ENCODE measurements at regions not wholly inside any gene's neighbourhood (a gene's known extent, or its start where the extent isn't known, plus 50 kb on each side); places are given as distances from the start of the nearest gene placed in this dataset.
"Not testable (repeated sequence)": the region's sequence is repeated elsewhere in the genome, so short reads cannot be mapped to it uniquely, and the experiment has no call there.

DNA sequence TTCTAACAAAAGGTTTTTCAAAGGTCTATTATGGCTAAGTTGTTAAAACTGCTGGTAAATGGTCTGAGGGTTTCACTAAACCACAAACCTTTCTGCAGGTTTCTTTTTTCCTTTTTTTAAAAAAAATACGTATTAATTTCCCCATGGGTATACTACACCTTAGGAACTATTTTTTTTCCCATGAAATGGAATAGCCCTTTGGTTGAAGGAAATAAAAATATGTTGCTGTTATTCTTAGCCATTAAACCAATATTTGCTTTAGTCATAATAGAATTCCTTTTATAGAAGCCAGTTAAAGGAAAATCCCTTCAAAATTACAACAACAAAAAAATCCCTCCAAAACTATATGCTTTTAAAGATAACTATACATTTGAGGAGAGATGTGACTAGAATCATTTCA lies 1303.3 kb downstream of the ROBO2 start:
- intact Hi-C loops (cut with micrococcal nuclease) (no loop called here), dilution Hi-C loops (cut with MboI; ENCODE audit: extremely low pct_ligation_motif_present, low sequenced_read_pairs) (no loop called here)
- no peak for FAIRE-seq
- Histone ChIP-seq H3K79me2 (ENCODE audit: control insufficient read depth, insufficient read depth, low read length) (no peaks in the 10 kb centered on the region), H3K27ac (ENCODE audit: insufficient read depth, low read depth, low read length) (no peak overlapping the region), H3K27me3 (ENCODE audit: control insufficient read depth in 2 of 2, insufficient read depth in 2 of 2, low read length in 2 of 2) (no peaks in the 10 kb centered on the region), H3K36me3 (ENCODE audit: control insufficient read depth in 2 of 2, extremely low read depth in 1 of 2, insufficient read depth in 2 of 2, low read length in 2 of 2) (no peaks in the 10 kb centered on the region), H2AFZ (ENCODE audit: low read depth, low read length) (no peak overlapping the region), H4K20me1 (replicated peaks; ENCODE audit: control insufficient read depth, extremely low read depth, insufficient read depth, low read length) (no peaks in the 10 kb centered on the region), H3K9me1 (replicated peaks; ENCODE audit: control insufficient read depth, extremely low read depth, insufficient read depth, low read length) (no peaks in the 10 kb centered on the region), H3K4me3 (replicated peaks in 1 of 3; ENCODE audit: insufficient read depth in 1 of 3, low read depth in 1 of 3, low read length in 3 of 3) (no peak overlapping the region), H3K9me3 (replicated peaks; ENCODE audit: control insufficient read depth, insufficient read depth, low read length) (no peaks in the 10 kb centered on the region), H3K4me2 (ENCODE audit: insufficient read depth, low read length) (no peak overlapping the region), H3K9ac (replicated peaks; ENCODE audit: extremely low read depth, insufficient read depth, low read length) (no peak overlapping the region), H3K4me1 (ENCODE audit: control insufficient read depth, extremely low read depth, insufficient read depth, low read length) (no peaks in the 10 kb centered on the region)
- ChIA-PET CTCF (no interaction called here), POLR2A (no interaction called here)
- TF ChIP-seq EZH2 (IDR thresholded peaks at IDR 0.05; ENCODE audit: borderline replicate concordance, low read depth, low read length, severe bottlenecking) (no peak), MYC (IDR thresholded peaks at IDR 0.05; ENCODE audit: low read depth, low read length) (no peak), POLR2AphosphoS5 (IDR thresholded peaks at IDR 0.05; ENCODE audit: insufficient read depth, low read depth, low read length) (no peak), FOS (IDR thresholded peaks at IDR 0.05; ENCODE audit: borderline replicate concordance, insufficient read depth, low read length) (no peak), POLR2A (IDR thresholded peaks at IDR 0.05; ENCODE audit: low read depth, low read length) (no peak), JUN (IDR thresholded peaks at IDR 0.05; ENCODE audit: borderline replicate concordance, insufficient read depth, insufficient read length, low read depth) (no peak), CTCF (IDR thresholded peaks at IDR 0.05; ENCODE audit: extremely low read depth in 1 of 2, insufficient read depth in 1 of 2, low read depth in 1 of 2, low read length in 2 of 2) (no peak), GATA2 (IDR thresholded peaks at IDR 0.05; ENCODE audit: insufficient read depth, insufficient read length, low read depth, low read length) (no peak)
- TF ChIP-seq, protein P1, sequence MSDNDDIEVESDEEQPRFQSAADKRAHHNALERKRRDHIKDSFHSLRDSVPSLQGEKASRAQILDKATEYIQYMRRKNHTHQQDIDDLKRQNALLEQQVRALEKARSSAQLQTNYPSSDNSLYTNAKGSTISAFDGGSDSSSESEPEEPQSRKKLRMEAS (IDR thresholded peaks at IDR 0.05; ENCODE audit: insufficient read depth, insufficient read length), result no peak
- no peak for DNase-seq (ENCODE audit: low read depth, low spot score)
- no TSS peak for BruUV-seq (replicated peaks)

GRCh38 chr3:78344267-78344666 lies 1304.4 kb downstream of the ROBO2 start:
- H3K4me1 ChIP-seq (ENCODE audit: control insufficient read depth, extremely low read depth, insufficient read depth, low read length); H3K9ac ChIP-seq (replicated peaks; ENCODE audit: extremely low read depth, insufficient read depth, low read length); DNase-seq (ENCODE audit: low read depth, low spot score); H4K20me1 ChIP-seq (replicated peaks; ENCODE audit: control insufficient read depth, extremely low read depth, insufficient read depth, low read length); FAIRE-seq; BruUV-seq (replicated peaks); H3K36me3 ChIP-seq (ENCODE audit: control insufficient read depth in 2 of 2, extremely low read depth in 1 of 2, insufficient read depth in 2 of 2, low read length in 2 of 2); H3K9me1 ChIP-seq (replicated peaks; ENCODE audit: control insufficient read depth, extremely low read depth, insufficient read depth, low read length); POLR2A ChIA-PET; H3K4me2 ChIP-seq (ENCODE audit: insufficient read depth, low read length); H2AFZ ChIP-seq (ENCODE audit: low read depth, low read length); intact Hi-C loops (cut with micrococcal nuclease); CTCF ChIA-PET; H3K4me3 ChIP-seq (replicated peaks in 1 of 3; ENCODE audit: insufficient read depth in 1 of 3, low read depth in 1 of 3, low read length in 3 of 3); H3K27ac ChIP-seq (ENCODE audit: insufficient read depth, low read depth, low read length); H3K9me3 ChIP-seq (replicated peaks; ENCODE audit: control insufficient read depth, insufficient read depth, low read length); H3K27me3 ChIP-seq (ENCODE audit: control insufficient read depth in 2 of 2, insufficient read depth in 2 of 2, low read length in 2 of 2); H3K79me2 ChIP-seq (ENCODE audit: control insufficient read depth, insufficient read depth, low read length); dilution Hi-C loops (cut with MboI; ENCODE audit: extremely low pct_ligation_motif_present, low sequenced_read_pairs): not testable (repeated sequence)

All from endothelial cell of umbilical vein (primary cell).